ENCODE measurements at regions not wholly inside any gene's neighbourhood (a gene's known extent, or its start where the extent isn't known, plus 50 kb on each side); places are given as distances from the start of the nearest gene placed in this dataset.

DNA sequence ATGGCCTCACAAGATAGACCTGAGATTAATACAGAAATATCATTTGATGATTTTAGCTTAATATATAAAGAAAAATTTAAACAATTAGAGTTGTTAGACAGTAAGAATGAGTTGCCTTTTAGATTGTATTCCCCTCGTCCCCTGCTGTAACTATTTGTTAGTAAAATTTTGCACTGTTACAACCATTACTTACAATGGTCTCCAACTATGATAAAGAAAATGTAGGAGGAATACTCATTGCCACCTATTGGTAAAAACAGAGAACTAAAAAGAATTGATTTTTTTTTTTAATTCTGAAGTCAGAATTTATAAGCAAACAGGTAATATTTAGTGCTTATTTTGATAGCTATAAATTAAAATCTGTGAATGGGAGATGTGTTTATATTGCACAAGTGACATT, 937.6 kb downstream of the TLE4 start:
- CTCF ChIA-PET: no interaction called here
- POLR2A ChIA-PET: no interaction called here
- no peak overlapping the region for H3K27ac Mint-ChIP-seq
- H3K4me3 Mint-ChIP-seq: no peak overlapping the region
- intact Hi-C loops (cut with micrococcal nuclease): no loop called here
- ATAC-seq (ENCODE audit: low read depth) (no peak), DNase-seq (no peak)
- no peaks in the 10 kb centered on the region for H3K9me3 Mint-ChIP-seq
- no peaks in the 10 kb centered on the region for H3K27me3 Mint-ChIP-seq
- no peaks in the 10 kb centered on the region for H3K4me1 Mint-ChIP-seq
- TF ChIP-seq, protein P1, sequence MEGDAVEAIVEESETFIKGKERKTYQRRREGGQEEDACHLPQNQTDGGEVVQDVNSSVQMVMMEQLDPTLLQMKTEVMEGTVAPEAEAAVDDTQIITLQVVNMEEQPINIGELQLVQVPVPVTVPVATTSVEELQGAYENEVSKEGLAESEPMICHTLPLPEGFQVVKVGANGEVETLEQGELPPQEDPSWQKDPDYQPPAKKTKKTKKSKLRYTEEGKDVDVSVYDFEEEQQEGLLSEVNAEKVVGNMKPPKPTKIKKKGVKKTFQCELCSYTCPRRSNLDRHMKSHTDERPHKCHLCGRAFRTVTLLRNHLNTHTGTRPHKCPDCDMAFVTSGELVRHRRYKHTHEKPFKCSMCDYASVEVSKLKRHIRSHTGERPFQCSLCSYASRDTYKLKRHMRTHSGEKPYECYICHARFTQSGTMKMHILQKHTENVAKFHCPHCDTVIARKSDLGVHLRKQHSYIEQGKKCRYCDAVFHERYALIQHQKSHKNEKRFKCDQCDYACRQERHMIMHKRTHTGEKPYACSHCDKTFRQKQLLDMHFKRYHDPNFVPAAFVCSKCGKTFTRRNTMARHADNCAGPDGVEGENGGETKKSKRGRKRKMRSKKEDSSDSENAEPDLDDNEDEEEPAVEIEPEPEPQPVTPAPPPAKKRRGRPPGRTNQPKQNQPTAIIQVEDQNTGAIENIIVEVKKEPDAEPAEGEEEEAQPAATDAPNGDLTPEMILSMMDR (IDR thresholded peaks at IDR 0.05): no peak
- no peaks in the 10 kb centered on the region for H3K36me3 Mint-ChIP-seq (ENCODE audit: low read depth)

DNA sequence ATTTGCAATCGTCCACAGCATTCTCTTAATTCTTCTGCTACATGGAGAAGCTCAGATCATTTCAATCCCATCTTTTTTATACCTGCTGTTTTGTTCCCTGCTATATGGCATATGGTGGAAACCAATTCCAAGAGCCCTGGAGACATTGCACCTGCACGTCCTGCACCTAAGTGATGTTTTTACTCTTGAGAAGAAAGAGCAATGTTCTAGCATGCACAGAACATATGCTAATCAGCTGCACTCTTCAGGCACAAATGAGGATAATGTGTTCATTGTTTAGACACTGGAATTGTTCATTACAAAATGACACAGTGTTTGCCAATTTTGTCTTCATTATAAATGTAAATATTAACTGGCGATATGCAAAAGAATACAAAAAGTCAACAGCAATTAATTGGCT, 935.8 kb downstream of the TLE4 start:
- H3K4me1 Mint-ChIP-seq: no peaks in the 10 kb centered on the region
- H3K27ac Mint-ChIP-seq: no peak overlapping the region
- H3K36me3 Mint-ChIP-seq (ENCODE audit: low read depth): no peaks in the 10 kb centered on the region
- ChIA-PET POLR2A (no interaction called here), CTCF (no interaction called here)
- no peaks in the 10 kb centered on the region for H3K27me3 Mint-ChIP-seq
- no peak for DNase-seq
- H3K4me3 Mint-ChIP-seq: no peak overlapping the region
- ATAC-seq (ENCODE audit: low read depth): no peak
- intact Hi-C loops (cut with micrococcal nuclease): no loop called here
- TF ChIP-seq, protein P1 (IDR thresholded peaks at IDR 0.05): no peak
- H3K9me3 Mint-ChIP-seq: no peaks in the 10 kb centered on the region

- Mint-ChIP-seq H3K27ac (no peak overlapping the region), H3K36me3 (ENCODE audit: low read depth) (no peaks in the 10 kb centered on the region)
These were observed 933.0 kb downstream of the TLE4 start for GRCh38 chr9:80504601-80505230.

DNA sequence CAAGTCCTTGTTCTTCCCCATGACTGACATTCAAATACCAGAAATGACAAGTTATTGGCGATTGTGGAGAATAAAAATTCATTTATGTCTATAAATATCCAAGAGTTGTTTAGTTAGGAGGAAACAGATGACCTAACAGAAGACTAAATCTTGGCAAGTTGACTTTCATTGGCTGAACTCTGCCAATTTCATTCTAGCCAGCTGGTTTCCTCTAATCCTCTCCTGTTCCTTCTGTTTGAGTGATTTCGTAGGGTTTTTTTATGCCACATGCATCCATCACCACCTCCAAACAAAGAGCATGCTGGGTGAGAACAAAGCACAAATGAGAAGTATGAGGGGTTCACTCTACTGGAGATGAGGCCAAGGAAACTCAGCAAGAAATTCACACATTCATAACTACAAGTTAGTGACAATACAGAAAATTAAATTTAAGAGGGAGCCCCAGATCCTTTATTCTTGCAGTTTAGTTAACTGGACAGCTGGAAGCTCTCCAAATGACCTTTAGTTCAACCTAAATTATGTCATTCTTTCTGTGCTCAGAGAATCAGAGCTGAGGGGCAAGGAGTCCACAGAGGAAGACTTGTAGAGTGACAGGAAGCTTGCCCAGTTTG, 932.0 kb downstream of the TLE4 start:
- DNase-seq (no peak), ATAC-seq (ENCODE audit: low read depth) (no peak)
- H3K36me3 Mint-ChIP-seq (ENCODE audit: low read depth): no peaks in the 10 kb centered on the region
- no peaks in the 10 kb centered on the region for H3K27me3 Mint-ChIP-seq
- no peak overlapping the region for H3K27ac Mint-ChIP-seq
- H3K4me1 Mint-ChIP-seq: no peaks in the 10 kb centered on the region
- no peak overlapping the region for H3K4me3 Mint-ChIP-seq
- intact Hi-C loops (cut with micrococcal nuclease): no loop called here
- ChIA-PET POLR2A (no interaction called here), CTCF (no interaction called here)
- H3K9me3 Mint-ChIP-seq: no peaks in the 10 kb centered on the region
- TF ChIP-seq, protein P1 (IDR thresholded peaks at IDR 0.05): no peak

More at GRCh38 chr9:80504601-80505230, 933.0 kb downstream of the TLE4 start:
- DNase-seq: no peak
- no peaks in the 10 kb centered on the region for H3K27me3 Mint-ChIP-seq
- ATAC-seq (ENCODE audit: low read depth): no peak
- POLR2A ChIA-PET: no interaction called here
- no peaks in the 10 kb centered on the region for H3K4me1 Mint-ChIP-seq
- CTCF ChIA-PET: no interaction called here
- H3K9me3 Mint-ChIP-seq: no peaks in the 10 kb centered on the region
- no peak overlapping the region for H3K4me3 Mint-ChIP-seq
- TF ChIP-seq, protein P1 (IDR thresholded peaks at IDR 0.05): no peak
- intact Hi-C loops (cut with micrococcal nuclease): no loop called here

- DNase-seq: no peak
- TF ChIP-seq, protein P1 (IDR thresholded peaks at IDR 0.05): no peak
- intact Hi-C loops (cut with micrococcal nuclease): no loop called here
- ChIA-PET CTCF (no interaction called here), POLR2A (interaction anchor here (0.5 kb wide), 1 partner anchor 931 kb away, joined by 7 read pairs; no protein-coding TSS in a partner anchor)
- no peak overlapping the region for H3K4me3 Mint-ChIP-seq
- no peak for ATAC-seq (ENCODE audit: low read depth)
- H3K36me3 Mint-ChIP-seq (ENCODE audit: low read depth): peaks cover 2% of the 10 kb centered on the region
- no peak overlapping the region for H3K27ac Mint-ChIP-seq
- no peaks in the 10 kb centered on the region for H3K4me1 Mint-ChIP-seq
- no peaks in the 10 kb centered on the region for H3K27me3 Mint-ChIP-seq
- no peaks in the 10 kb centered on the region for H3K9me3 Mint-ChIP-seq
These were observed 930.5 kb downstream of the TLE4 start for GRCh38 chr9:80502306-80502705.

Measured in activated B cell treated with CpG ODN at 0.5 μM for 24 hours (primary cell).